ENCODE measurements at regions not wholly inside any gene's neighbourhood (a gene's known extent, or its start where the extent isn't known, plus 50 kb on each side); places are given as distances from the start of the nearest gene placed in this dataset.

DNA sequence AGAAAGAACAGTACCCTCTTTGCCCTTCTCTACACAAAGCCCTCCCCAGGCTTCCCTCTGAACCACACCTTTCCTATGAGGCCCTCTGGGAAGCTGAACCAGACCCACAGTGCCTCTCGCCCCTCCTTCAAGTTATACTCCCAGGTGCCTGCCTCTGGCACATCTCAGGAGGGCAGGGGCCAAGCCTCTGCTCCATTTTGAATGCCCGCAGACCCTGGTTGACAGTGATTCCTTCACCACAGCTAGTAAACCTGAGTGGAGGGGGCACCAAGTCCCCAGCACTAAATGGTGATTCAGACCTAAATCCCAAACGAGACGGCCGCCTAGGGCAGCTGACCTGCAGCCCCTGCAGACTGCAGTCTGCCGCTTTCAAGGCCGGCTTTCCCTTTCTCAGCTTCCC, 230.5 kb upstream of the ZNF32 start:
- H3K79me2 ChIP-seq (ENCODE audit: low read depth): no peaks in the 10 kb centered on the region
- no peak overlapping the region for H3K4me3 ChIP-seq
- H3K27ac ChIP-seq: no peak overlapping the region
- no peak for DNase-seq
- H3K9me3 ChIP-seq (ENCODE audit: insufficient read depth, low read depth): no peaks in the 10 kb centered on the region
- no peaks in the 10 kb centered on the region for H4K20me1 ChIP-seq (ENCODE audit: insufficient read depth)
- H3K4me2 ChIP-seq: no peak overlapping the region
- no peaks in the 10 kb centered on the region for H3F3A ChIP-seq (ENCODE audit: insufficient read depth, low read depth)
- no peaks in the 10 kb centered on the region for H3K36me3 ChIP-seq (ENCODE audit: low read depth)
- TF ChIP-seq, protein P1, sequence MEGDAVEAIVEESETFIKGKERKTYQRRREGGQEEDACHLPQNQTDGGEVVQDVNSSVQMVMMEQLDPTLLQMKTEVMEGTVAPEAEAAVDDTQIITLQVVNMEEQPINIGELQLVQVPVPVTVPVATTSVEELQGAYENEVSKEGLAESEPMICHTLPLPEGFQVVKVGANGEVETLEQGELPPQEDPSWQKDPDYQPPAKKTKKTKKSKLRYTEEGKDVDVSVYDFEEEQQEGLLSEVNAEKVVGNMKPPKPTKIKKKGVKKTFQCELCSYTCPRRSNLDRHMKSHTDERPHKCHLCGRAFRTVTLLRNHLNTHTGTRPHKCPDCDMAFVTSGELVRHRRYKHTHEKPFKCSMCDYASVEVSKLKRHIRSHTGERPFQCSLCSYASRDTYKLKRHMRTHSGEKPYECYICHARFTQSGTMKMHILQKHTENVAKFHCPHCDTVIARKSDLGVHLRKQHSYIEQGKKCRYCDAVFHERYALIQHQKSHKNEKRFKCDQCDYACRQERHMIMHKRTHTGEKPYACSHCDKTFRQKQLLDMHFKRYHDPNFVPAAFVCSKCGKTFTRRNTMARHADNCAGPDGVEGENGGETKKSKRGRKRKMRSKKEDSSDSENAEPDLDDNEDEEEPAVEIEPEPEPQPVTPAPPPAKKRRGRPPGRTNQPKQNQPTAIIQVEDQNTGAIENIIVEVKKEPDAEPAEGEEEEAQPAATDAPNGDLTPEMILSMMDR (conservative IDR thresholded peaks at IDR 0.05): no peak
- TF ChIP-seq EZH2 (IDR thresholded peaks at IDR 0.05; ENCODE audit: low read depth): no peak
- peaks cover 85% of the 10 kb centered on the region for H3K27me3 ChIP-seq (ENCODE audit: insufficient read depth, low read depth)
- no peaks in the 10 kb centered on the region for H3K4me1 ChIP-seq (replicated peaks; ENCODE audit: insufficient read depth)
- ChIA-PET POLR2A (ENCODE audit: unreplicated experiment) (no interaction called here), CTCF (no interaction called here)
- no TSS peak for BruUV-seq (replicated peaks)
- intact Hi-C loops (cut with micrococcal nuclease; ENCODE audit: unreplicated experiment): no loop called here
- H2AFZ ChIP-seq: no peak overlapping the region
- no peaks in the 10 kb centered on the region for H3K9me2 ChIP-seq (ENCODE audit: insufficient read depth)

DNA sequence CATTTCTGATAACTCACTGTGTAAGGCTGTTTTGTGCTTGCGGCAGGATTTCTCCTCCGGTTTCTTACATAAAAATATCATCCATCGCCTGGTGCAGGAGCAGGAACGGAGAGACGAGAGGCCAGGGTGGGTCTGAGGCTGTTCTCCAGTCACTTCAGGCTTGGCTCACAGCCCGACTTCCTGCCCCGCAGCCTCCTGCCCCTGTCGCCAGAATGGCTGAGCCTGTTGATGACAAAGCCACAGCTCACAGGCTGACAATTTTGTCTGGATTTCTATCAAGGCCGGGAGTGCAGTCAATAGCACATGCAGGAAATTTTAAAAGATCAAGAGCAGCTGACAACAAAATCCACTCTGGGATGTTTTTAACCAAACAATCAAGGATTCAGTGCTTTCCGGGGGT, 229.7 kb upstream of the ZNF32 start:
- Histone ChIP-seq H3K4me2 (no peak overlapping the region), H3K27ac (no peak overlapping the region), H4K20me1 (ENCODE audit: insufficient read depth) (no peaks in the 10 kb centered on the region), H3K4me1 (replicated peaks; ENCODE audit: insufficient read depth) (no peaks in the 10 kb centered on the region), H3K36me3 (ENCODE audit: low read depth) (no peaks in the 10 kb centered on the region), H3F3A (ENCODE audit: insufficient read depth, low read depth) (no peaks in the 10 kb centered on the region), H2AFZ (no peak overlapping the region), H3K27me3 (ENCODE audit: insufficient read depth, low read depth) (peaks cover 88% of the 10 kb centered on the region), H3K4me3 (no peak overlapping the region), H3K9me2 (ENCODE audit: insufficient read depth) (no peaks in the 10 kb centered on the region), H3K79me2 (ENCODE audit: low read depth) (no peaks in the 10 kb centered on the region), H3K9me3 (ENCODE audit: insufficient read depth, low read depth) (no peaks in the 10 kb centered on the region)
- intact Hi-C loops (cut with micrococcal nuclease; ENCODE audit: unreplicated experiment): no loop called here
- no TSS peak for BruUV-seq (replicated peaks)
- ChIA-PET POLR2A (ENCODE audit: unreplicated experiment) (no interaction called here), CTCF (no interaction called here)
- no peak for DNase-seq
- TF ChIP-seq EZH2 (IDR thresholded peaks at IDR 0.05; ENCODE audit: low read depth): no peak
- TF ChIP-seq, protein P1 (conservative IDR thresholded peaks at IDR 0.05): no peak

DNA sequence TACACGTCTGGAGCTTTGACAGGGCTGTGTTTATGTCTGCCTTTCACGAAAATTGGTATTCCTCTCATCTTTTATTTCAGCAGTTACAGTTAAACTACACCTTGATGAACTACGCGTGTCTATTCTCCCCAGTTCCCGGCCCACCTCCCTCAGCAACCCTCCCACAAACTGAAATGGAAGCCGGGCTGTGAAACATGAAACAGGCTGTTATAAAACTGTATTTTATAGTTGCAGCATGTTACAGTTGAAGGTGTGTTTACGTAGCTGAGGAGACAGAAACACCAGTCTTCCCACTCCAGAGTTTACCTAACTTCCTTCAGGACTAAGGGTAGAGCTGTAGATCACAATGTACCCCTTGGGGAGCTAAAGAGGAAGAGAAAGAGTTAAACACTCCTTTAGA, 228.3 kb upstream of the ZNF32 start:
- Histone ChIP-seq H3F3A (ENCODE audit: insufficient read depth, low read depth) (no peaks in the 10 kb centered on the region), H3K4me1 (replicated peaks; ENCODE audit: insufficient read depth) (no peaks in the 10 kb centered on the region), H3K4me2 (no peak overlapping the region), H4K20me1 (ENCODE audit: insufficient read depth) (no peaks in the 10 kb centered on the region), H3K4me3 (no peak overlapping the region), H3K9me2 (ENCODE audit: insufficient read depth) (no peaks in the 10 kb centered on the region), H3K79me2 (ENCODE audit: low read depth) (no peaks in the 10 kb centered on the region), H2AFZ (no peak overlapping the region), H3K36me3 (ENCODE audit: low read depth) (no peaks in the 10 kb centered on the region), H3K9me3 (ENCODE audit: insufficient read depth, low read depth) (no peaks in the 10 kb centered on the region), H3K27ac (no peak overlapping the region), H3K27me3 (ENCODE audit: insufficient read depth, low read depth) (peaks cover 85% of the 10 kb centered on the region)
- no peak for TF ChIP-seq EZH2 (IDR thresholded peaks at IDR 0.05; ENCODE audit: low read depth)
- TF ChIP-seq, protein P1 (conservative IDR thresholded peaks at IDR 0.05): no peak
- ChIA-PET POLR2A (ENCODE audit: unreplicated experiment) (no interaction called here), CTCF (no interaction called here)
- DNase-seq: no peak
- intact Hi-C loops (cut with micrococcal nuclease; ENCODE audit: unreplicated experiment): no loop called here
- BruUV-seq (replicated peaks): no TSS peak

Data from PC-9 (cell line).